GM10266 (cell line): ENCODE measurements at regions not wholly inside any gene's neighbourhood (a gene's known extent, or its start where the extent isn't known, plus 50 kb on each side); places are given as distances from the start of the nearest gene placed in this dataset.

ENCODE experiments used
- DNase-seq: peaks from one replicate; pipeline ENCODE4 v3.0.0; 2012; ENCODE audit errors: extremely low spot score
- CTCF ChIP-seq: IDR thresholded peaks from 2 replicates; pipeline ENCODE4 v1.5.1; 2012; ENCODE audit warnings: mild to moderate bottlenecking, low read depth; ENCODE audit not compliant: control insufficient read depth, insufficient read depth; ENCODE audit errors: missing control alignments

GRCh38 chr6:71490876-71491275 lies 202.3 kb downstream of the OGFRL1 start:
- DNase-seq = no peak
- TF ChIP-seq CTCF = no peak

- no peak for TF ChIP-seq CTCF
- DNase-seq = no peak
Observed at GRCh38 chr6:71491844-71492243, 203.2 kb downstream of the OGFRL1 start.

DNA sequence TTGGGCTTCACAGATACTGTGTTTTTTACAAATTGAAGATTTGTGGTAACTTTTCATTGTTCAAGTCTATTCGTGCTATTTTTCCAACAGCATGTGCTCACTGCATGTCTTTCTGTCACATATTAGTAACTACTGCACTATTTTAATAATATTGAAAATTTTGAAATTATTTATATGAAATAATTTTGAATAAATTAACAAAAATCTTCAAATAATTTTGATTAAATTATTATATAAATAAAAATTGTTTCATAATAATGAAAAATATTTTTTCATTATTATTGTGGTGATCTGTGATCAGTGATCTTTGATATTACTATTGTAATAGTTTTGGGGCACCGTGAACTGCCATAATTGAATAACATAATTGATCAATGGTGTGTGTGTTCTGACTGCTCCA lies 204.1 kb downstream of the OGFRL1 start:
- no peak for DNase-seq
- TF ChIP-seq CTCF = no peak

- peak; percentile 16 for DNase-seq
- no peak for TF ChIP-seq CTCF
Observed at GRCh38 chr6:71496018-71496721, 207.6 kb downstream of the OGFRL1 start.

DNA sequence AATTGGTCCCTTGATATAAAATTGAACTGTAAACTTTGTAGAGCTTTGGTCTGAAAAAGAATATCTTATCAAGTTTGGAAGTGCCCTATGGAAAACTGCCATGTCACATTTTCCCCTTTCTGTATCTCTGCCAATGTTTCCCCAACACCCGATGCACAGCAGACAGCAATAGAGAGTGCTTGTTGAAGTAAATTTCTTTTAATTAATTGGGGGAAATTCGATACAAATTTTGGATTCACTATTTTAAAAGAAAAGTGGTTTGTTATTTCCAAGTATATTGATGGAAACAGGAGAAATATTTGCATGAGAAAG lies 208.1 kb downstream of the OGFRL1 start:
- no peak for TF ChIP-seq CTCF
- no peak for DNase-seq

DNA sequence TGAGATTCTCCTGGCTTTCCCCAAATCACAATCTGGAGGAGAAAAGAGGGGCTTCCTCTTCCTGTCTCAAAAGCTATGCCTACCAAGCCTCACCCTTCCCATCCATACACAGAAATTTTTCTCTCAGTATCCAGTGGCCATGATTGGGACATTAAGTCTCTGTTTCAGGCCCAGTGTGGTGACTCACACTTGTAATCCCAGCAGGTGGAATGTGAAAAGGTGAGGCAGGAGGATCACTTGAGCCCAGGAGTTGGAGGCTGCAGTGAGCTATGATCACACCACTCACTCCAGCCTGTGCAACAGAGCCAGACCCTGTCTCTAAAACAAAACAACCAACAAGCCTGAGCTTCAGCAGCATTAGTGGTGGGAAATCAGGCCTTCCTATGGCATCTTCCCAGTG lies 210.0 kb downstream of the OGFRL1 start:
- TF ChIP-seq CTCF = no peak
- DNase-seq = no peak

DNA sequence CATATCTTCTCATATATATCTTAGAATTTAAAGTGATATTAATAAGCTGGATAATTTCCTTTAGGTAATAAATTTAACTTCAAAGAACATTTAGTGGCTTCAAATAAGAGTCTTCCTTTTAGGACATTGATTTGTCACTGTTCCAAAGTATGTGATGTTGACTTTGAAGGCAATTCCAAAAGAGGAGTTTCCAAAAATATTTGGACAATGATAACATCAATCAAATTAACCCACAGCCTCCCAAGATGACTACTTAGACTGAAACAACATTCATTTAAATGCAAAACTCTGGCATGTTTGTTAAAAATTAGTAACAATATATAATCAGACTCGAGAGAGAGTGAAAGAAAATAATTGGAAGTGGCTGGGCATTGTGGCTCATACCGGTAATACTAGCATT lies 211.1 kb downstream of the OGFRL1 start:
- no peak for TF ChIP-seq CTCF
- no peak for DNase-seq
